ENCODE measurements at regions not wholly inside any gene's neighbourhood (a gene's known extent, or its start where the extent isn't known, plus 50 kb on each side); places are given as distances from the start of the nearest gene placed in this dataset.
"Not testable (repeated sequence)": the region's sequence is repeated elsewhere in the genome, so short reads cannot be mapped to it uniquely, and the experiment has no call there.

DNA sequence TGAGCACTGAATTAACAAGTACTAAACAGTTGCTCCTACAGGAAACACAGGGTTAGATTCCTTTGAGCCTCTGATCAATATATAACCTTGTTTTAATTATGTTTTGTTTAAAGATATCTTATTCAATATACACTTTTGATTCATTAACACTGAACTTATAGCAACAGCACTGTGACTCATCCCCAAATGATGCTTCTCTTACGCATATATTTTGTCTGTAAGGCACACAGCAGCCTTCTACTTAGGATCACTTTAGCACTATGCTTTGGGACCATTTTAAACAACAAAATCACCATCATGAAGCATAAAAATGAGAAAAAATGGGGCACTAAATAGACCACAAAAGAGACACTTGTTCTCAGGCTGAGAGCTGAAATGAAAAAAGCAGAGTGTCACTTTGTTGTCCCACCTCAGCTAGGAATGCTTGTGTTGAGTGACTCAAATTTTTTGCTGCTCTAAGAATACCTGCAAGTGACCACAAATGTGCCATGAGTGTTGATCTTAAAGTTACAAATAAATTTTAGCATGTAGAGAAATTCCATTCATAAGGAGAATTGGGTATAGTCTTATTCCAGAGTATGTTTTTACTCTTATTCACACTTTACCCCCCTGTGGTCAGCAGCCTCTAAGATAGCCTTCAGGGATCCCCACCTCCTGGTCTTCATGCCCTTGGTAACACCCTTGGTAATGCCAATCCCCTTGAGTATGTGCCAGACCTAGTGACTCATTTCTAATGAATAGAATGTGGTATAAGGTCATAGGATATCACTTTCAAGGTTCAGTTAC, 252.7 kb upstream of the IL12B start:
- Histone ChIP-seq H3K4me3 (replicated peaks in 1 of 3) (no peak overlapping the region), H3K27ac (no peak overlapping the region), H3K9me3 (no peaks in the 10 kb centered on the region), H3K36me3 (no peaks in the 10 kb centered on the region), H3K27me3 (no peaks in the 10 kb centered on the region), H3K4me1 (peaks cover 7 to 12% of the 10 kb centered on the region in 2 donors)
- no peak for DNase-seq
- intact Hi-C loops (cut with DNase I): no loop called here
- 94 to 100% methylated on average over 1 of the region's 1 CpG for WGBS, 2 donors
- no peak for TF ChIP-seq POLR2A (IDR thresholded peaks at IDR 0.05)
- TF ChIP-seq CTCF (IDR thresholded peaks at IDR 0.05): no peak

- DNase-seq: no peak
- intact Hi-C loops (cut with DNase I): no loop called here
These were observed 256.6 kb upstream of the IL12B start for GRCh38 chr5:159586921-159587320.

GRCh38 chr5:159588941-159589340, 258.7 kb upstream of the IL12B start:
- no peak for DNase-seq
- Histone ChIP-seq H3K4me3 (replicated peaks in 1 of 3) (no peak overlapping the region), H3K4me1 (no peaks in the 10 kb centered on the region), H3K9me3 (no peaks in the 10 kb centered on the region), H3K36me3 (no peaks in the 10 kb centered on the region), H3K27me3 (no peaks in the 10 kb centered on the region), H3K27ac (no peak overlapping the region)
- no peak for TF ChIP-seq POLR2A (IDR thresholded peaks at IDR 0.05)
- no peak for TF ChIP-seq CTCF (IDR thresholded peaks at IDR 0.05)
- intact Hi-C loops (cut with DNase I): no loop called here
- 68 to 89% methylated on average over 6 of the region's 6 CpGs for WGBS, 2 donors

More at GRCh38 chr5:159586921-159587320, 256.6 kb upstream of the IL12B start:
- Histone ChIP-seq H3K4me3 (replicated peaks in 1 of 3) (no peak overlapping the region), H3K36me3 (no peaks in the 10 kb centered on the region), H3K4me1 (peaks cover 3 to 8% of the 10 kb centered on the region in 2 donors), H3K27me3 (no peaks in the 10 kb centered on the region), H3K9me3 (no peaks in the 10 kb centered on the region), H3K27ac (no peak overlapping the region)
- TF ChIP-seq CTCF (IDR thresholded peaks at IDR 0.05) (no peak), POLR2A (IDR thresholded peaks at IDR 0.05) (no peak)
- WGBS, 2 donors: 91 to 94% methylated on average over 5 of the region's 5 CpGs

DNA sequence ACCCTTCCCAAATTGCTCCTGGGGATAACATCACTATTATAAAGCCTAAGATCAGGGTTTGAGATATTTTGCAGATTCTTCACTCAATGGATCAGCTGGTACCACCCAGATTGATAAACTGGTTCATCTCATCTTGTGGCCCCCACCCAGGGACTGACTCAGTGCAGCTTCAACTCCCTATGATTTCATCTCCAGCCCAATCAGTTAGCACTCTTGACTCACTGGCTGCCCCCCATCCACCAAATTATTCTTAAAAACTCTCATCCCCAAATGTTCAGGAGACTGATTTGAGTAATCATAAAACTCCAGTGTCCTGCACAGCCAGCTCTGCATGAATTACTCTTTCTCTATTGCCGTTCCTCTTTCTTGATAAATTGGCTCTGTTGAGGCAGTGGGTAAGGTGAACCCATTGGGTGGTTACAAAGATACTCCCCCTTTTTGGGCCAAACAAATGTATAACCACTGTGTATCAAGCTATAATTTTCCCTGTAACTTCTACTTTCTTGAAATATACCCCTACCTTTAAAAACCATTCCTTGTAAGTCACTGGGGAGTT, 263.3 kb upstream of the IL12B start:
- H3K27me3 ChIP-seq: no peaks in the 10 kb centered on the region
- H3K4me1 ChIP-seq: no peaks in the 10 kb centered on the region
- DNase-seq: no peak
- no peak overlapping the region for H3K27ac ChIP-seq
- no peak for TF ChIP-seq POLR2A (IDR thresholded peaks at IDR 0.05)
- TF ChIP-seq CTCF (IDR thresholded peaks at IDR 0.05): no peak
- H3K36me3 ChIP-seq: no peaks in the 10 kb centered on the region
- intact Hi-C loops (cut with DNase I): no loop called here
- H3K4me3 ChIP-seq (replicated peaks in 1 of 3): no peak overlapping the region
- no peaks in the 10 kb centered on the region for H3K9me3 ChIP-seq
- WGBS, 2 donors: 92 to 93% methylated on average over 1 of the region's 1 CpG

- intact Hi-C loops (cut with DNase I); H3K4me3 ChIP-seq (replicated peaks in 1 of 3); H3K9me3 ChIP-seq; DNase-seq; H3K36me3 ChIP-seq; H3K4me1 ChIP-seq; H3K27ac ChIP-seq; H3K27me3 ChIP-seq: not testable (repeated sequence)
- WGBS, 2 donors: 94 to 96% methylated on average over 3 of the region's 3 CpGs
These were observed 265.3 kb upstream of the IL12B start for GRCh38 chr5:159595561-159595960.
